NB4 (cell line): ENCODE measurements at regions not wholly inside any gene's neighbourhood (a gene's known extent, or its start where the extent isn't known, plus 50 kb on each side); places are given as distances from the start of the nearest gene placed in this dataset.
"Not testable (repeated sequence)": the region's sequence is repeated elsewhere in the genome, so short reads cannot be mapped to it uniquely, and the experiment has no call there.

Experiments
- DNase-seq: peaks from one replicate; pipeline ENCODE4 v3.0.0; 2010; ENCODE audit warnings: low read depth
- H3K4me3 ChIP-seq: one replicate; pipeline ENCODE4 v1.5.1; 2011; ENCODE audit warnings: mild to moderate bottlenecking, low read depth, low read length, moderate library complexity
- CTCF ChIP-seq: IDR thresholded peaks from one replicate; pipeline ENCODE4 v1.5.1; 2012; ENCODE audit warnings: low read depth, low read length
- MAX ChIP-seq: IDR thresholded peaks from 2 replicates; pipeline ENCODE4 v1.6.1; 2011; ENCODE audit warnings: low read depth, low read length
- MYC ChIP-seq: IDR thresholded peaks from 2 replicates; pipeline ENCODE4 v1.6.1; 2011; ENCODE audit warnings: low read depth, low read length
- POLR2A ChIP-seq: IDR thresholded peaks from 2 replicates; pipeline ENCODE4 v1.6.1; 2011; ENCODE audit warnings: mild to moderate bottlenecking; ENCODE audit not compliant: insufficient read length; ENCODE audit errors: extremely low read depth

GRCh38 chr11:41714101-41714500, 254.6 kb upstream of the LRRC4C start:
- no peak overlapping the region for H3K4me3 ChIP-seq
- DNase-seq, result no peak
- TF ChIP-seq MAX (no peak), CTCF (no peak), POLR2A (no peak), MYC (no peak)

GRCh38 chr11:41716862-41717261, 257.4 kb upstream of the LRRC4C start:
- TF ChIP-seq POLR2A (no peak), MYC (no peak), MAX (no peak), CTCF (no peak)
- H3K4me3 ChIP-seq, result no peak overlapping the region
- DNase-seq, result no peak

- no peak overlapping the region for H3K4me3 ChIP-seq
- TF ChIP-seq MAX, result no peak
- no peak for TF ChIP-seq POLR2A
- TF ChIP-seq CTCF, result no peak
- no peak for TF ChIP-seq MYC
- no peak for DNase-seq
These were observed 261.3 kb upstream of the LRRC4C start for GRCh38 chr11:41720761-41721160.

GRCh38 chr11:41728161-41728560, 268.7 kb upstream of the LRRC4C start:
- H3K4me3 ChIP-seq, result not testable (repeated sequence)

GRCh38 chr11:41775296-41775695, 315.8 kb upstream of the LRRC4C start:
- no peak for DNase-seq
- no peak overlapping the region for H3K4me3 ChIP-seq

More at GRCh38 chr11:41728161-41728560, 268.7 kb upstream of the LRRC4C start:
- DNase-seq, result not testable (repeated sequence)

GRCh38 chr11:41779401-41779960, 320.0 kb upstream of the LRRC4C start:
- H3K4me3 ChIP-seq, result no peak overlapping the region
- no peak for TF ChIP-seq MYC
- no peak for DNase-seq

More at GRCh38 chr11:41775296-41775695, 315.8 kb upstream of the LRRC4C start:
- no peak for TF ChIP-seq MAX
- no peak for TF ChIP-seq CTCF
- no peak for TF ChIP-seq POLR2A
- TF ChIP-seq MYC, result no peak

- TF ChIP-seq CTCF (no peak), MYC (no peak), MAX (no peak), POLR2A (no peak)
- no peak for DNase-seq
- no peak overlapping the region for H3K4me3 ChIP-seq
These were observed 322.0 kb upstream of the LRRC4C start for GRCh38 chr11:41781441-41781840.
